ENCODE measurements at regions not wholly inside any gene's neighbourhood (a gene's known extent, or its start where the extent isn't known, plus 50 kb on each side); places are given as distances from the start of the nearest gene placed in this dataset.

- Mint-ChIP-seq H3K27me3 (no peaks in the 10 kb centered on the region), H3K4me1 (no peaks in the 10 kb centered on the region), H3K9me3 (no peaks in the 10 kb centered on the region)
Observed at GRCh38 chr15:95605098-95605497, 725.4 kb upstream of the NR2F2 start.

GRCh38 chr15:95606551-95606950 is 723.9 kb upstream of the NR2F2 start:
- no peak for ATAC-seq
- no peaks in the 10 kb centered on the region for H3K4me1 Mint-ChIP-seq
- H3K9me3 Mint-ChIP-seq: no peaks in the 10 kb centered on the region
- H3K4me3 Mint-ChIP-seq: no peak overlapping the region
- no peak overlapping the region for H3K27ac Mint-ChIP-seq
- no peaks in the 10 kb centered on the region for H3K36me3 Mint-ChIP-seq (ENCODE audit: low read depth)
- DNase-seq: no peak
- no peaks in the 10 kb centered on the region for H3K27me3 Mint-ChIP-seq

More at GRCh38 chr15:95605098-95605497, 725.4 kb upstream of the NR2F2 start:
- Mint-ChIP-seq H3K4me3 (no peak overlapping the region), H3K36me3 (ENCODE audit: low read depth) (no peaks in the 10 kb centered on the region), H3K27ac (no peak overlapping the region)
- ATAC-seq: no peak
- no peak for DNase-seq

GRCh38 chr15:95608371-95608770 is 722.1 kb upstream of the NR2F2 start:
- Mint-ChIP-seq H3K27ac (no peak overlapping the region), H3K9me3 (no peaks in the 10 kb centered on the region), H3K27me3 (no peaks in the 10 kb centered on the region), H3K4me1 (no peaks in the 10 kb centered on the region), H3K4me3 (no peak overlapping the region), H3K36me3 (ENCODE audit: low read depth) (no peaks in the 10 kb centered on the region)
- DNase-seq (no peak), ATAC-seq (no peak)

GRCh38 chr15:95609096-95609495 is 721.4 kb upstream of the NR2F2 start:
- Mint-ChIP-seq H3K27ac (no peak overlapping the region), H3K4me1 (no peaks in the 10 kb centered on the region), H3K36me3 (ENCODE audit: low read depth) (no peaks in the 10 kb centered on the region), H3K4me3 (no peak overlapping the region), H3K27me3 (no peaks in the 10 kb centered on the region), H3K9me3 (no peaks in the 10 kb centered on the region)
- ATAC-seq: no peak
- DNase-seq: no peak

- H3K27me3 Mint-ChIP-seq: no peaks in the 10 kb centered on the region
- H3K4me1 Mint-ChIP-seq: no peaks in the 10 kb centered on the region
- no peak for ATAC-seq
- H3K36me3 Mint-ChIP-seq (ENCODE audit: low read depth): no peaks in the 10 kb centered on the region
- no peaks in the 10 kb centered on the region for H3K9me3 Mint-ChIP-seq
- no peak overlapping the region for H3K27ac Mint-ChIP-seq
- DNase-seq: no peak
- no peak overlapping the region for H3K4me3 Mint-ChIP-seq
Observed at GRCh38 chr15:95610945-95611344, 719.6 kb upstream of the NR2F2 start.

GRCh38 chr15:95615436-95615835 is 715.1 kb upstream of the NR2F2 start:
- Mint-ChIP-seq H3K27me3 (peaks cover 4% of the 10 kb centered on the region), H3K9me3 (no peaks in the 10 kb centered on the region), H3K4me3 (no peak overlapping the region), H3K27ac (no peak overlapping the region), H3K36me3 (ENCODE audit: low read depth) (no peaks in the 10 kb centered on the region), H3K4me1 (peaks cover 3% of the 10 kb centered on the region)
- DNase-seq (no peak), ATAC-seq (no peak)

GRCh38 chr15:95616306-95616705 is 714.2 kb upstream of the NR2F2 start:
- Mint-ChIP-seq H3K4me3 (no peak overlapping the region), H3K27me3 (peaks cover 4% of the 10 kb centered on the region), H3K27ac (no peak overlapping the region), H3K36me3 (ENCODE audit: low read depth) (no peaks in the 10 kb centered on the region), H3K4me1 (peaks cover 11% of the 10 kb centered on the region), H3K9me3 (peaks cover 3% of the 10 kb centered on the region)
- ATAC-seq: no peak
- no peak for DNase-seq

GRCh38 chr15:95620934-95621579 is 709.4 kb upstream of the NR2F2 start:
- ATAC-seq (peak; percentile 72), DNase-seq (no peak)
- Mint-ChIP-seq H3K9me3 (peaks cover 18% of the 10 kb centered on the region), H3K4me1 (peaks cover 11% of the 10 kb centered on the region), H3K4me3 (no peak overlapping the region), H3K27me3 (peaks cover 4% of the 10 kb centered on the region), H3K36me3 (ENCODE audit: low read depth) (peaks cover 2% of the 10 kb centered on the region), H3K27ac (peak overlapping the region; percentile 64)

GRCh38 chr15:95622843-95623242 is 707.7 kb upstream of the NR2F2 start:
- DNase-seq: no peak
- peaks cover 18% of the 10 kb centered on the region for H3K9me3 Mint-ChIP-seq
- no peak for ATAC-seq
- no peak overlapping the region for H3K27ac Mint-ChIP-seq
- peaks cover 10% of the 10 kb centered on the region for H3K27me3 Mint-ChIP-seq
- peaks cover 2% of the 10 kb centered on the region for H3K36me3 Mint-ChIP-seq (ENCODE audit: low read depth)
- H3K4me1 Mint-ChIP-seq: peaks cover 11% of the 10 kb centered on the region
- no peak overlapping the region for H3K4me3 Mint-ChIP-seq

- DNase-seq (no peak), ATAC-seq (no peak)
- Mint-ChIP-seq H3K36me3 (ENCODE audit: low read depth) (peaks cover 2% of the 10 kb centered on the region), H3K4me3 (no peak overlapping the region), H3K27me3 (peaks cover 8% of the 10 kb centered on the region), H3K27ac (no peak overlapping the region), H3K9me3 (peaks cover 18% of the 10 kb centered on the region), H3K4me1 (peaks cover 11% of the 10 kb centered on the region)
Observed at GRCh38 chr15:95624100-95624499, 706.4 kb upstream of the NR2F2 start.

- H3K27me3 Mint-ChIP-seq: peaks cover 10% of the 10 kb centered on the region
- DNase-seq: no peak
- no peak for ATAC-seq
- peaks cover 18% of the 10 kb centered on the region for H3K9me3 Mint-ChIP-seq
- no peak overlapping the region for H3K4me3 Mint-ChIP-seq
- peaks cover 11% of the 10 kb centered on the region for H3K4me1 Mint-ChIP-seq
- H3K27ac Mint-ChIP-seq: no peak overlapping the region
- peaks cover 2% of the 10 kb centered on the region for H3K36me3 Mint-ChIP-seq (ENCODE audit: low read depth)
Observed at GRCh38 chr15:95624616-95625361, 705.7 kb upstream of the NR2F2 start.

- ATAC-seq (no peak), DNase-seq (no peak)
- Mint-ChIP-seq H3K9me3 (peaks cover 19% of the 10 kb centered on the region), H3K27me3 (peaks cover 14% of the 10 kb centered on the region), H3K36me3 (ENCODE audit: low read depth) (peaks cover 2% of the 10 kb centered on the region), H3K27ac (no peak overlapping the region), H3K4me1 (no peaks in the 10 kb centered on the region), H3K4me3 (no peak overlapping the region)
Observed at GRCh38 chr15:95626501-95627361, 703.8 kb upstream of the NR2F2 start.

GRCh38 chr15:95629503-95630168 is 700.9 kb upstream of the NR2F2 start:
- H3K27ac Mint-ChIP-seq: no peak overlapping the region
- no peaks in the 10 kb centered on the region for H3K36me3 Mint-ChIP-seq (ENCODE audit: low read depth)
- DNase-seq (no peak), ATAC-seq (no peak)
- peaks cover 10% of the 10 kb centered on the region for H3K9me3 Mint-ChIP-seq
- peaks cover 24% of the 10 kb centered on the region for H3K27me3 Mint-ChIP-seq
- no peak overlapping the region for H3K4me3 Mint-ChIP-seq
- H3K4me1 Mint-ChIP-seq: no peaks in the 10 kb centered on the region

GRCh38 chr15:95630683-95631082 is 699.8 kb upstream of the NR2F2 start:
- Mint-ChIP-seq H3K27ac (no peak overlapping the region), H3K36me3 (ENCODE audit: low read depth) (no peaks in the 10 kb centered on the region), H3K9me3 (peaks cover 10% of the 10 kb centered on the region), H3K4me1 (no peaks in the 10 kb centered on the region), H3K4me3 (no peak overlapping the region), H3K27me3 (peaks cover 24% of the 10 kb centered on the region)
- ATAC-seq (no peak), DNase-seq (no peak)

Measured in activated naive CD8-positive, alpha-beta T cell treated with anti-CD3 and anti-CD28 coated beads, Interleukin-2, amount 50 U/mL, for 24 hours (primary cell).